ENCODE measurements at regions not wholly inside any gene's neighbourhood (a gene's known extent, or its start where the extent isn't known, plus 50 kb on each side); places are given as distances from the start of the nearest gene placed in this dataset.
A peak's percentile ranks its signal among the peaks of the same experiment; 100 is the strongest.
"Not testable (repeated sequence)": the region's sequence is repeated elsewhere in the genome, so short reads cannot be mapped to it uniquely, and the experiment has no call there.

GRCh38 chr16:86243571-86244154 is 266.7 kb upstream of the FOXF1 start:
- no peak for DNase-seq

GRCh38 chr16:86244158-86244557 is 266.2 kb upstream of the FOXF1 start:
- no peak for DNase-seq

- no peak for DNase-seq
Measured at GRCh38 chr16:86244936-86245335, 265.4 kb upstream of the FOXF1 start.

DNA sequence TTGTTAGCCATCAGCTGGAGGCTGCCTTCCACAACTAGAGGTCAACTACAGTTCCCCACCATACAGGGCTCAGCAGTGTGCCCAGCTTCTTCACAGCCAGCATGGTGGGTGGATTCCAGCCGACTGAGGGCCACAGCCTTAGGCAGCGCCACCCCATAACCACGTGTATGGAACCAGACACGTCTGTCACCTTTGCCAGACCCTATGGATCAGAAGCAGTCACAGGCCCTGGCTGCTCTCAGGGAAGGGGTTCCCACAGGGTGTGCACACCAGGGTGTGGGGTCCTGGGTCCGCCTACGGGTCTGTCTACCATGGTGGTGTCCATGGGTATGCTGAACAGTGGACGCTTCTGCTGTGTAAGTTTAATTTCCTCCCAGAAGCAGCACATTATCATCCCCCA is 265.0 kb upstream of the FOXF1 start:
- DNase-seq: no peak

GRCh38 chr16:86245895-86246294 is 264.4 kb upstream of the FOXF1 start:
- no peak for DNase-seq

GRCh38 chr16:86248310-86248905 is 261.9 kb upstream of the FOXF1 start:
- no peak for DNase-seq

DNA sequence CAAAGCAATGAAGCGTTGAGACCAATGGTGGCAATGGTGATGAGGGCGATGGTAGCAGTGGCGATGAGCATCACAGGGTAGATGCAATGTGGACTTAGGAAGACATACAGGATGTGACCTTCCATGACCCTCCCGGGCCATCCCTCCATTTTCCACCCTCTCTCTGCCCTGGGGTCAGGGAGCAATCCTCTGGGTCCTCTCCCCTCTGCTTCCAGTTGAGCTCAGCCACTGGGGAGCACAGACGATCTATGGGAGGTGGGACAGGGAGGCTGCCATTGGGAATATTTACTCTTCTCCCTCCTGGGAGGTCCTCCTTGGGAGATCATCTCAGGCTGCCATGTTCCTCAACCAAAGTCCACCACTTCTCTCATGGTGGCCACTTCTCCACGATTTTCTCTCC is 260.7 kb upstream of the FOXF1 start:
- no peak for DNase-seq

DNA sequence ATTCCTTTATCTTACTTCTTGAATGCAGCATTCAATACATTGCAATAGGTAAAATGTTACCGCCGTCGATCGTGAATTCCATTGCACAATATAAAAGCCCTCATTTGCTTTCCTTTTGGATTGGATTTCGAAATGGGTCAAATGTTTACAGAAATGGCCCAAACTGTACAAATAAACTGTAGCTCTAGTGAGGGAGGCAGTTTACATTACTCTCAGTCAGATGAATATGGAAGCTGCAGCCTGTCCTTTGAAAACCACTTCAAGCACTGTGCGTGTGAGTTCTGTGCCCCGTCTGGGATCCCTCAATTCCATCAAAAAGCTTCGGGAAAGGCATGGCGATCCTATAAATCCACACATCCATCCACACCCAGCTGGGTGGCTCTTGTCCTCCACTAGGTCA is 258.6 kb upstream of the FOXF1 start:
- no peak for DNase-seq

- DNase-seq: peak; percentile 41
Measured at GRCh38 chr16:86252596-86252995, 257.7 kb upstream of the FOXF1 start.

DNA sequence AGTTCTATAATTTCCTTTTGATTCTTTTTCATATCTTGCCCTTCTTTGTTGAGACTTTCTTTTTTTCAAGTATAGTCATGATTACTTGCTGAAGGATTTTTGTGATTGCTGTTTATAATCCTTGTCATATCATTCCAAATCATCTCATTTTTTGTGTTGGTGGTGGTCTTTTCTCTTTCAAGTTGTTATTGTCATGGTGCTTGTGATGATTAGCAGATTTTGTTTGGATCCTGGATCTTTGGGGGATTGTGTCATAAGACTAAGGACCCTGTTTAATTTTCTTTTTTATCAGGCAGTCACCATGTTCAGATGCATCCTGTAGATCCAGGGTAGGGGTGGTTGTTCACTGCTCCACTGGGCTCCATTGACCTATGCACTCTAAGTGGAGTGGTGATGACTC is 254.4 kb upstream of the FOXF1 start:
- no peak for DNase-seq

GRCh38 chr16:86256995-86257394 is 253.3 kb upstream of the FOXF1 start:
- DNase-seq: no peak

- DNase-seq: no peak
Measured at GRCh38 chr16:86257546-86257945, 252.8 kb upstream of the FOXF1 start.

GRCh38 chr16:86258713-86259112 is 251.6 kb upstream of the FOXF1 start:
- no peak for DNase-seq

- no peak for DNase-seq
Measured at GRCh38 chr16:86259499-86259898, 250.8 kb upstream of the FOXF1 start.

DNA sequence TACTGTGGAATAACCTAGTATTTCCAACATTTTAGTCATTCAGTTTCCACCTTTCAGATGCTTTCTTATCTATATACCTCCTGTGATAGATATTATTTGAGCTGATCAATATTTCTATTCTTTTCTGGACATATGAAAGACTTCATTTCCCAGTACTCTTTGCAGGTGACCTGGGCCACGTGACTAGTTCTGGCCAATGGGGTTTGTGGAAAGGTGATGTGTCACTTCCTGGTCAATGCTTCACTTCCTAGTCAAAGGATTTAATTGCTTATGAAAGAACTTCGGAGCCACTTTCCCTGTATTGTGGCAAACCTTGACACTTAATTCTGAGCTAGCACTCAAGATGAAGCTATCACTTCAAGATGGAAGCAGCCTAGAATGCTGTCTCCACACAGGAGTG is 248.9 kb upstream of the FOXF1 start:
- no peak for DNase-seq

DNA sequence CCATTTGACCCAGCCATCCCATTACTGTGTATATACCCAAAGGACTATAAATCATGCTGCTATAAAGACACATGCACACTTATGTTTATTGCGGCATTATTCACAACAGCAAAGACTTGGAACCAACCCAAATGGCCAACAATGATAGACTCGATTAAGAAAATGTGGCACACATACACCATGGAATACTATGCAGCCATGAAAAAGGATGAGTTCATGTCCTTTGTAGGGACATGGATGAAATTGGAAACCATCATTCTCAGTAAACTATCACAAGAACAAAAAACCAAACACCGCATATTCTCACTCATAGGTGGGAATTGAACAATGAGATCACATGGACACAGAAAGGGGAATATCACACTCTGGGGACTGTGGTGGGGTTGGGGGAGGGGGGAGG is 242.7 kb upstream of the FOXF1 start:
- DNase-seq: not testable (repeated sequence)

DNA sequence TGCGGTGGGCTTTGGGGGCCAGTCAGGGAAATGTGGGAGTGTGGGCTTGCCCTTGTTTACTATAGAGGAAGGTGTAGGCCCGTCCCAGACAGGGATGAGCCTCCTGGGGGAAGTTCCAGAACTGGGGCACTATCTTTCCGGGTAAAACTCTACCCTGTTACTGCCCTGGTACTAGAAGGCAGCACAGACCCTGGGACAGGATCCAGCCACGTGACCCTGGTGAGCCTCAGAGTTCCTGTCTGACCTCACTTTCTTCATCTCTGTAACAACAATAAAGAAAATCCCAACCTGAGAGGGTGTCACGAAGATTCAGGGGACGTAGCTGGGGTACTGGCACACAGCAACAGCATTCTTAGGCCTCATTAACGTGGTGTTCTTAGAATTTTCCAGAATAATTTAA is 239.6 kb upstream of the FOXF1 start:
- DNase-seq: no peak

GRCh38 chr16:86272744-86273143 is 237.6 kb upstream of the FOXF1 start:
- DNase-seq: no peak

DNA sequence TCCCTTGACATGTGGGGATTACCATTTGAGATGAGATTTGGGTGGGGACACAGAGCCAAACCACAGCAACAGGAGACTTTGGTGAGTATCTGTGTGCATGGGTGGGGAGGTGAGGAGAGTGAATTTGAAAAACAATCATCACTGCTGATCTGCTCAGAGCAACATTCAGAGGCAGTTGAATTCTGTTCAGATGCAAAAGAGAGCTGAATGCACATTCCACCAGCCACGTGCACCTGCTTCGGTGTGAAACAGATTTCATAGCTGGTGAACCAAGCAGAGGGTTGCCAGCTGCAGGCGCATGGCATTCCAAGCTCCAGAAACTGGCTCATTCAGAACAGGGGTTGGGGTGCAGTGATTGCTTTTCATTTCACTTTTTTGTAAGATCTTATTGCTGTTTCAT is 233.1 kb upstream of the FOXF1 start:
- DNase-seq: no peak

DNA sequence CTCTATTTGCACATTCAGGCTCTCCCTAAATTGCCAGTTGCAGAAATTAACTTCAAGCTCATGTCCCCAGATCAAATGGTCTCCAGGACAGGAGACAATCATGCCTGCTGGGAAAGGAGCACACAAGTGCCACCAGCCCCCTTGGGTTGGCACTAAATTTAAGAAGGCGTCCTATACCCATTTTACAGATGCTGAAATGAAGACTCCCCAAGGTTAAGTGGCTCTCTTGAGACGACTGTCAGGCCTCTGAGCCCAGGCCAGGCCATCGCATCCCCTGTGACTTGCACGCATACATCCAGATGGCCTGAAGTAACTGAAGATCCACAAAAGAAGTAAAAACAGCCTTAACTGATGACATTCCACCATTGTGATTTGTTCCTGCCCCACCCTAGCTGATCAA is 232.5 kb upstream of the FOXF1 start:
- not testable (repeated sequence) for DNase-seq

DNA sequence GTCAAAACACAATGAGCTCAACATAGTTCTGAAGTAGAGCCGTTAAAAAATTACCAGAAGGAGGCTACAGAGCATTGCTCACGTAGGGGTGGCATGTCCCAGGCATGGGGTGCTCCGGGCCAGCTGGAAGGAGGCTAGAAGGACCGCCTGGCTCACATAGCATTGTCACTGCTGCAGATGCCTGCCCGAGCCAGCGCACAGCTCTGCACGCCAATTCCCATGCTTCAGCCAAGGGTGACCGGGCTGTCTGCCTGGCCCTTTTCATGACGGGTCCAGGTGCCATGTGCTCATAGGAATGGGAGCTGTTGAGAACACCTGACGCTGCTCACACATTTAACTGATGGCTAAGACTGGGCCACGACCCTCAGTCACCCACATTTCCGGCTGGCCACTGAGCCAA is 228.9 kb upstream of the FOXF1 start:
- no peak for DNase-seq

DNA sequence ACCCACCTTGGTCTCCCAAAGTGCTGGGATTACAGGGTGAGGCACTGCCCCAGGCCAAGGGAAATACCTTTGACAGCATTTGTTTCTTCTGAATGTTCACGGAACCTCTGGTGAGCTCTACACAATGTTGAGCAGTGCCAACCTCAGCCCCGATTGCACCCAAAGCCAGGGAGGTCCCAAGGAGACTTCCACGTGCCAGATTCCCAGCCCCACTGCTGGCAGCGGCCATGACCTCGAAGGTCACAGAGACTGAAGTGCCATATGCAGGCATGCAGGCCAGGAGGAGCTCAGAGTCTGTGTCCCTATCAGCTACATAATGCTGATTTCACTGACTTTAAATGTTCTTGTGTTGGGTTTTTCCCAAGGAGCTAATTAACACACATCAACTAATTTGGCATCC is 226.4 kb upstream of the FOXF1 start:
- DNase-seq: no peak

GRCh38 chr16:86285421-86285820 is 224.9 kb upstream of the FOXF1 start:
- DNase-seq: no peak

- no peak for DNase-seq
Measured at GRCh38 chr16:86285938-86286921, 224.1 kb upstream of the FOXF1 start.

Data from 8988T (cell line).